WERI-Rb-1 (cell line): ENCODE measurements at regions not wholly inside any gene's neighbourhood (a gene's known extent, or its start where the extent isn't known, plus 50 kb on each side); places are given as distances from the start of the nearest gene placed in this dataset.

Experiments used
- DNase-seq: peaks from one replicate; pipeline ENCODE4 v3.0.0-alpha.2; 2020
- H3K27ac ChIP-seq: fragments of 250-450 bp; sonication (Bioruptor Pico); 2 replicates; pipeline ENCODE4 v1.5.1; 2020; ENCODE audit warnings: mild to moderate bottlenecking, moderate library complexity
- H3K27me3 ChIP-seq: fragments of 250-450 bp; sonication (Bioruptor Pico); 2 replicates; pipeline ENCODE4 v1.5.1; 2021; ENCODE audit warnings: mild to moderate bottlenecking, low read depth, moderate library complexity; ENCODE audit not compliant: insufficient read depth, severe bottlenecking
- H3K36me3 ChIP-seq: fragments of 250-450 bp; sonication (Bioruptor Pico); 2 replicates; pipeline ENCODE4 v1.5.1; 2020; ENCODE audit warnings: mild to moderate bottlenecking, moderate library complexity
- H3K4me3 ChIP-seq: 2 replicates; pipeline ENCODE4 v1.5.1; 2011; ENCODE audit warnings: low read depth, mild to moderate bottlenecking, control low read depth, low read length
- H3K9me3 ChIP-seq: fragments of 250-450 bp; sonication (Bioruptor Pico); 2 replicates; pipeline ENCODE4 v1.5.1; 2021; ENCODE audit warnings: mild to moderate bottlenecking, moderate library complexity; ENCODE audit not compliant: severe bottlenecking
- CTCF ChIP-seq: IDR thresholded peaks from 2 replicates; pipeline ENCODE4 v1.5.1; 2011; ENCODE audit warnings: low read depth, mild to moderate bottlenecking, control low read depth, inconsistent platforms, low read length

GRCh38 chr7:20030915-20031362, 186.2 kb downstream of the MACC1 start:
- no peaks in the 10 kb centered on the region for H3K27me3 ChIP-seq
- no peak overlapping the region for H3K27ac ChIP-seq
- DNase-seq: no peak
- H3K9me3 ChIP-seq: no peaks in the 10 kb centered on the region
- no peaks in the 10 kb centered on the region for H3K36me3 ChIP-seq
- no peak overlapping the region for H3K4me3 ChIP-seq
- no peak for TF ChIP-seq CTCF

DNA sequence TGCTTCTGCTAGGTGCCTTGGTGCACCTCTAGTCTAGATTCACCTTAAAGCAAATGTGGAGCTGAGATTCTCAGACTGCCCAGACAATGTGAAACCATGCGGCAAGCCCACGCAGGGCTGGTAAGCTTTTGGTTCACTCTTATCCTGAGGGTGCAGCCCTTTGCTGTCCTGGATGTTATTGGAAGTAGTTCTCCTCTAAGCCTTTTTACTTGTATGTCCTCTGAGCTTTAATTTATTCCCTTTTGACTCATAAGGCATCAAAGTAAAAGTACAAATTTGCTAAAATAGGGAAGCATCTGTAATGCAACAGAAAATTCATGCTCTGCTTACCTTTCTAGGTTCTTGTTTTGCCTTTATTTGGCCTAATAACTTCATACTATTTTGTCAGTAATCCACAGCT, 186.8 kb downstream of the MACC1 start:
- Histone ChIP-seq H3K27me3 (no peaks in the 10 kb centered on the region), H3K36me3 (no peaks in the 10 kb centered on the region), H3K27ac (no peak overlapping the region), H3K9me3 (no peaks in the 10 kb centered on the region), H3K4me3 (no peak overlapping the region)
- DNase-seq: no peak
- no peak for TF ChIP-seq CTCF

DNA sequence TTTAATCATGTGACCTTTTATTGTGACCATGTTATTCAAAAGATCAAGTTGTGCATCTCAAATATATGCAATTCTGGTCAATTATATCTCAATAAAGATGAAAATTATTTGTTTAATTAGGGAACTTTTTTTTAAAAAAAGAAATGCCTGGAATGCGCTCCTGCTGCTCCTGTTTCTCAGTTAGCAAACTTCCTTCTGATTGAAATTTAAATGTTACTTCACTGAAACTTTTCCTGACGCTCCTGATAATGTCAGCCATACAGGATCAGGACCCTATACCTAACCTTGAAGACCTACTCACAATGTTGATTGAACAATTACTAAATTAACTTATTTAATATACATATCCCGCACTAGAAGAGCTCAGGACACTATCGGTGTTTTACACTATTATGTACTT, 190.4 kb downstream of the MACC1 start:
- no peaks in the 10 kb centered on the region for H3K36me3 ChIP-seq
- no peak overlapping the region for H3K27ac ChIP-seq
- no peak overlapping the region for H3K4me3 ChIP-seq
- H3K27me3 ChIP-seq: no peaks in the 10 kb centered on the region
- no peaks in the 10 kb centered on the region for H3K9me3 ChIP-seq
- no peak for DNase-seq
- no peak for TF ChIP-seq CTCF

DNA sequence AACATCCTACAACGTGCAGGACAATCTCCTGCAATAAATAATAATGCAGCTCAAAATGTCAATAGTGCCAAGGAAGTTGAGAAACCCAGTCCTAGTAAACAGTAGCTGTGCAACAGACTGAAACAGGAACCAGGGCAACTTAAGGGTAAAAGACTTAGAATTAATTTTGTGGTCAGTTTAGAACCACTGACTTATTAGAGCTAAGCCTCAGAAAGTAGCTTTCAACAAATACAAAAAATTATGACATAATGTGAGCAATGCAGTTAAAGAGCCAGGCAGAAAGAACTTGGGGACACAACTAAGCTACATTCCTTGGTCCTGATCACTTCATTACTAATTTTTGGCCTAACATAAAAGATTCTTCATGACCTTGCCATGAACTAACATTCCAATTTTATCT, 195.4 kb downstream of the MACC1 start:
- H3K9me3 ChIP-seq: no peaks in the 10 kb centered on the region
- no peaks in the 10 kb centered on the region for H3K27me3 ChIP-seq
- TF ChIP-seq CTCF: no peak
- H3K36me3 ChIP-seq: no peaks in the 10 kb centered on the region
- DNase-seq: no peak
- H3K27ac ChIP-seq: no peak overlapping the region
- H3K4me3 ChIP-seq: no peak overlapping the region

DNA sequence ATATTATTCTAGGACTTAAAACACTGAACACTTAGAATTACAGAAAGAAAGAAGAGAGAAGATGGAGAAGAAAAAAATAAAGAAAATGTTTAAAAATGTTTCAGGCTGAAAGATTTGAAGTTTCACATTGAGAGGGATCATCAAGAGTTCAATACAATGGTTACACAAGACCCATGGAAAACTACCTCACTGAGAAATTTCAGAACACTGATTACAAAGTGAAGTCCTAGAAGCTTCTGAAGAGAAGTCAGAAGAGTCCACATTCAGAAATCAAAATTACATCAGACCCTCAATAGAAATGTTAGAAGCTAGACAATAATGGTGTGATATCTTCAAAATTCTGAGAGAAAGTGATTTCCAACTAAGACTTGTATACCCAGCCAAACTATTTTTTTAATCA, 196.1 kb downstream of the MACC1 start:
- DNase-seq: no peak
- TF ChIP-seq CTCF: no peak
- Histone ChIP-seq H3K27me3 (no peaks in the 10 kb centered on the region), H3K36me3 (no peaks in the 10 kb centered on the region), H3K4me3 (no peak overlapping the region), H3K9me3 (no peaks in the 10 kb centered on the region), H3K27ac (no peak overlapping the region)

- Histone ChIP-seq H3K9me3 (no peaks in the 10 kb centered on the region), H3K4me3 (no peak overlapping the region), H3K27ac (no peak overlapping the region), H3K27me3 (no peaks in the 10 kb centered on the region), H3K36me3 (no peaks in the 10 kb centered on the region)
- no peak for TF ChIP-seq CTCF
- DNase-seq: no peak
These were observed 197.3 kb downstream of the MACC1 start for GRCh38 chr7:20019757-20020432.
